RWPE1 (cell line): ENCODE measurements at regions not wholly inside any gene's neighbourhood (a gene's known extent, or its start where the extent isn't known, plus 50 kb on each side); places are given as distances from the start of the nearest gene placed in this dataset.

Experiments
- CTCF ChIA-PET: fragments of 350-600 bp; sonication (Branson Sonifier 250); formaldehyde crosslinking; extraction: SDS; loops from one replicate; lab custom pipeline; 2021; lab: Yijun Ruan, JAX
- POLR2A ChIA-PET: fragments of 400-600 bp; formaldehyde crosslinking; extraction: SDS; loops from one replicate; lab custom pipeline; 2020; ENCODE audit warnings: antibody characterized with exemption; ENCODE audit not compliant: low non-redundant PET; lab: Yijun Ruan, JAX
- DNase-seq: peaks from one replicate; pipeline ENCODE4 v3.0.0; 2012; ENCODE audit warnings: low spot score
- H3K27ac ChIP-seq: fragments of 450-650 bp; 2 replicates; pipeline ENCODE4 v1.5.1; 2017
- TF ChIP-seq, protein P1 (sequence below): fragments of 450-650 bp; conservative IDR thresholded peaks from 2 replicates; pipeline ENCODE4 v1.5.1; 2017; ENCODE audit warnings: low read depth, mild to moderate bottlenecking

- ChIA-PET CTCF (no interaction called here), POLR2A (no interaction called here)
- TF ChIP-seq, protein P1, sequence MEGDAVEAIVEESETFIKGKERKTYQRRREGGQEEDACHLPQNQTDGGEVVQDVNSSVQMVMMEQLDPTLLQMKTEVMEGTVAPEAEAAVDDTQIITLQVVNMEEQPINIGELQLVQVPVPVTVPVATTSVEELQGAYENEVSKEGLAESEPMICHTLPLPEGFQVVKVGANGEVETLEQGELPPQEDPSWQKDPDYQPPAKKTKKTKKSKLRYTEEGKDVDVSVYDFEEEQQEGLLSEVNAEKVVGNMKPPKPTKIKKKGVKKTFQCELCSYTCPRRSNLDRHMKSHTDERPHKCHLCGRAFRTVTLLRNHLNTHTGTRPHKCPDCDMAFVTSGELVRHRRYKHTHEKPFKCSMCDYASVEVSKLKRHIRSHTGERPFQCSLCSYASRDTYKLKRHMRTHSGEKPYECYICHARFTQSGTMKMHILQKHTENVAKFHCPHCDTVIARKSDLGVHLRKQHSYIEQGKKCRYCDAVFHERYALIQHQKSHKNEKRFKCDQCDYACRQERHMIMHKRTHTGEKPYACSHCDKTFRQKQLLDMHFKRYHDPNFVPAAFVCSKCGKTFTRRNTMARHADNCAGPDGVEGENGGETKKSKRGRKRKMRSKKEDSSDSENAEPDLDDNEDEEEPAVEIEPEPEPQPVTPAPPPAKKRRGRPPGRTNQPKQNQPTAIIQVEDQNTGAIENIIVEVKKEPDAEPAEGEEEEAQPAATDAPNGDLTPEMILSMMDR, result no peak
- H3K27ac ChIP-seq, result no peak overlapping the region
- no peak for DNase-seq
Observed at GRCh38 chr11:42498971-42499370, 812.8 kb upstream of the API5 start.

DNA sequence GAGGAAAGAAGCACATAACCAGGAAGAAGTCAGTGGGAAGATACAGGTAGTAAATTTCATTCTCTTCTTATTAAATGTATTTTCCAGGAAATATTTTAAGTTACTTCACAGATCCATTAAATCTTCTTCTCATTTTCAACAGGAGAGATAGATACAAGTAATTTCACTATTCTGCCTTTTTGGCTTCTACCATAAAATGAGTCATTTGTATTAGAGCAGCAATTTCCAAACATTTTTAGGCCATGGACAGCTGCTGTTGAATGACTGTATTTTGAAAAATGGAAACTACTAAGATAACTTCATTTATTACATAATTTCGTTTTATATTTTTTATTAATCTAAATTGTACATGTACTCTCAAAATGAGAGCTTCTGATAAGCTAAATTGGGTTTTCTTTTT, 809.6 kb upstream of the API5 start:
- TF ChIP-seq, protein P1, result no peak
- POLR2A ChIA-PET, result no interaction called here
- no peak for DNase-seq
- CTCF ChIA-PET, result interaction anchor here (0.6 kb wide), 1 partner anchor 431 kb away, joined by 3 read pairs; no protein-coding TSS in a partner anchor
- H3K27ac ChIP-seq, result no peak overlapping the region

- ChIA-PET POLR2A (no interaction called here), CTCF (no interaction called here)
Observed at GRCh38 chr11:42521994-42522393, 789.8 kb upstream of the API5 start.

DNA sequence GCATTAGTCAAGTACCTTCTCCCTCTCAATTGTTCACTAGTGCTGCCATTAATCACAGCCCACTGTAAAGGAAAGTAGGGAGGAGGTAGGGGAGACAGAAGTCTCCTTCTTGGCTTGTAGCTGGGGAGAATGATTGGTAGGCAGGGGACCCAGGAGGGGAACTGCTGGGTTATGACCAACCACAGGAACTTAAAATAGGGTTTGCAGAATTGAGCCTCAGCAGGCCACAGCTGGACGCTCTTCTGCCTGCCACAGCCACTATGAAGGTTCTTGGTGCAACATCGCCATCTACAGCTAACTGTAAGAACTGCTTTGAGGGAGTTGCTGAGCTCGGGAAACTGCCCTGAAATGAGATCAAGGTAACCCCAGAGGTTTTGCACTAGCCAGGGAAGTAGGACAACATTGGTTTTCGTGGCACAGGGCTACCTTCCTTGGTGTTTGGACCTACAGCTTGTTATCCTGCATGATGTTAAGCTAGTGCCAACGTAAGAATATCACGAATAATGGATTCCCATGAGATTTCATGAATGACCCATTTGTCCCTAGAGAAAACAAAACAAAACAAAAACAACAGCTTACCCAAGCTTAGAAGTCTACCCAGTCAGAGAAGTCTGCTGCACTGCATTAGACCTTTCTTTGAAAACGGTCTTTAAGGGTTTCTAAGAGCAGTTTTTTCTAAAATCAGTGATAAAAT, 787.1 kb upstream of the API5 start:
- peak; percentile 23 for DNase-seq
- no peak overlapping the region for H3K27ac ChIP-seq
- TF ChIP-seq, protein P1, result peak; percentile 77
- CTCF ChIA-PET, result interaction anchor here (0.5 to 1.9 kb wide), 8 partner anchors 8 to 1611 kb away, joined by 3 to 14 read pairs (median 5); partner anchors contain the start of gene LRRC4C
- POLR2A ChIA-PET, result no interaction called here

More at GRCh38 chr11:42521994-42522393, 789.8 kb upstream of the API5 start:
- H3K27ac ChIP-seq, result no peak overlapping the region
- DNase-seq, result no peak
- TF ChIP-seq, protein P1, result no peak

- ChIA-PET POLR2A (no interaction called here), CTCF (no interaction called here)
- TF ChIP-seq, protein P1, result no peak
- no peak for DNase-seq
- H3K27ac ChIP-seq, result no peak overlapping the region
Observed at GRCh38 chr11:42526426-42526825, 785.4 kb upstream of the API5 start.

GRCh38 chr11:42528471-42528870, 783.3 kb upstream of the API5 start:
- no peak overlapping the region for H3K27ac ChIP-seq
- DNase-seq, result no peak
- CTCF ChIA-PET, result no interaction called here
- POLR2A ChIA-PET, result no interaction called here
- TF ChIP-seq, protein P1, result no peak
